ENCODE measurements at regions not wholly inside any gene's neighbourhood (a gene's known extent, or its start where the extent isn't known, plus 50 kb on each side); places are given as distances from the start of the nearest gene placed in this dataset.
"Not testable (repeated sequence)": the region's sequence is repeated elsewhere in the genome, so short reads cannot be mapped to it uniquely, and the experiment has no call there.

DNA sequence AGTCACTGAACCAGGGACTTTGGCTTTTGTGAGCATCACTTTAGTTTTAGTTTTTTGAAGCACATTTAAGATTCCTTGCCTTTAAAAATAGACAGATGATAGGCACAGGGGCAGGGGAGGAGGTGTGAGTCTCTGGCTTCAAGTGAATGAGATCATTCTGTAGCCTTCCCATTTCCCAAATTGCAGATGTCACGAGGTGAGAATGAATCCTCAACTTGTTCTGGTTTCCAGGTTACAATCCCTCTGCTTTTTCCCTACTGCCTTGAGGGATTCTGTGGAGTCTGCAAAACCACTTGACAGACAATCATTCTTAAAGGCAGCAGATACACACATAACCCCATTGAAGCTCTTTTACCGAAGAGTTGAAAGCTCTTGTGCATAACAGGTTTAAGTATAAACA, 332.4 kb downstream of the DMAC1 start:
- no peak for DNase-seq (ENCODE audit: low spot score)

DNA sequence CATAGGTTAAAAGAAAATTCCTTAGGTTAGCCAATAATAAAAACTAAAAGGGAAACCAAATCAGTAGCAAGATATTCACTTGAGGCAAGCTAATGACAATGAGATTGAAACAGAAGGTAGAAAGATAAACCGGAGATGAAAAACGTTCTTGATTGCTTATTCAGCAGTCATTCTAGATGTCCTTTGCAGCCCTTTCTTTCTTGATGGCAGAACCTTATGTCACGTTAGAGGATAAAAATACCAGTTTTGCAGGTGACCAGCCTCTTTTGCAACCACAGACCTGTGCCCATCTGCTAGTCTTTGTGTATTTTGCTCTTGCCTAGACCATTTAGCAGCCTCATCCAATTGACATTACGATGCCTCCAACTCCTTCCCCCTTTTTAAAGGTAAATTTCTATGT, 337.8 kb downstream of the DMAC1 start:
- DNase-seq (ENCODE audit: low spot score) = peak; percentile 40

DNA sequence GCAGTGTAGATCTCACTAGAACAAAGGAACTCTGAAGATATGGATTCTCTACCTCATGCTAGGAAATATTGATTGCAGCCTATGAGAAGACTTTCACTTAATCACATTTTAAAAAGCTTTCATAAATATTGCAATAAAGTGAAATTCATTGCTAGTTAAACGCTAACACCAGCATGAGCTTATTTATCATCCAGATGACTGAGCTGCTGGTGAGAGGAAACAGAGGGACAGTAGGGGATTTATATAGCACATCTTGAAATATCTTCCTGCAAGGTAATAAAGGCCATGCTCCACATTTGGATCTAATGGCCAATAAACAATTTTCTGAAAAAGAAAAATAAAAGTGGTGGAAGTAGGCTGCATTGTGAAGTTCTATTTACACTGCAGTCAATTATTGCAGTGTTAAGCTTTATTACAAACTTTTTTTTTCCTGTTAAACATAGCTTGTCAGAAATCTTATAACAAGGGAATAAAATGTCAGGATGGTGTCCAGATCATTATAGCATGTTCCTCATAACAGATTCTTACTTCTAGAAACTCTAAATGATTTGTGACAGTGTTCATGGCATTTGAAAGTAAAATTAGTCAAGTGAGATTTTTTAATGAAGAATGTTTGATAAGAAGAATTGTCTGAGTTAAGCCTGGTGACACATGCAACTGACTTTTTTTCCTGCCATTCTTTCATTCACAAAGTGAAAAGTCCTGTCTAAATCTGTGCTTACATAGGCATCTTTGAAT, 342.6 kb downstream of the DMAC1 start:
- DNase-seq (ENCODE audit: low spot score) = no peak

DNA sequence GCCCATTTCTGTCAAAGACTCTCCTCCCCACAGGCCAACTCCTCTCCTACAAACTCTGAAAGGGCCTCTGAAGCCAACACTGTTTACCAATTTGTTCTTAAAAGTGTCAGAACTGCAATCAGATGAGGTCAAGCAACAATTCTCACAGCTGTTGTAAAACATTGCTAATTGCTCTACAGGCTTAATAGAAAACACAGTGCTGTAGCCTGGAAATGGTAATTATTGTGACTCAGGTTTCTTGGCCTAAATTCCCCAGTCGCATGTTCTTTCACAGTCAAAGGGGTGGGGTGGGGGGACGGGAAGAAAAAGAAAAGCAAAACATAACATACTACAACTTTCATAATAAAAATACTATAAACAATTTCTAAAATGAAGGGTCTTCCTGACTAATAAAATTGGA, 343.2 kb downstream of the DMAC1 start:
- DNase-seq (ENCODE audit: low spot score) = no peak

DNA sequence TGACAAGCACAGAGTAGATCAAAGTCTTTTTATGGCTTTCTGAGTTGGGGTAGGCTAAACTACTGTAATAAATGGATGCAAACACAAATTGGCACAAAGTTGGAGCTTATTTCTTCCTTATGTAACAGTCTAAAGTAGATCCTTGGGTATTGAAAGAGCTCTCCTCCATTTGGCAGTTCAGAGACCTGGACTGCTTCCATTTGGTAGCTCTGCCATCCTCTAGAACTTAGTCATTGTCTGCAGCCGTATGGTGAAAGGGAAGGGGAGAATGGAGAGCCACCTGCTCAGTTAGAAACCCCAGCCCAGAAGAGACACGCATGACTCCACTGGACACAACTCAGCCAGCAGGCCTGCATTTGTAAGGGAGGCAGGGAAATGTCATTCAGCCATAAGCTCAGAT, 345.0 kb downstream of the DMAC1 start:
- DNase-seq (ENCODE audit: low spot score) = peak; percentile 84

DNA sequence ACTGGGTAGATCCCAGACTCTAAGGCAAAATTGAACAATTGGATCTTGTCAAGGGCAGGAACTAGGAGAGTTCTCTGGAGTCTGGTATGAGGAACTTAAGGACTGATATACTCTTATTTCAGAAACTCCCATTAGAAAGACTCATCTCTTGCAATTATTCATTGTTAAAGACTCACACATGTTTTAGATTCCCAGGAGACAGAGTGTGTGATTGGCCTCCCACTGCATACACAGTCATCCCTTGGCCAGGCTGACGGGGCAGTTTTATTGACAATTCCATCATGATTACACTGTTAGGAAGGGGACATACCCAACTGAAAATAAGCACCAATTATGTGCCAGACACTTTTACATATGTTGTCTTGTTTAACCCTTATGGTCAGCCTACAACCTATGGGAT, 347.2 kb downstream of the DMAC1 start:
- DNase-seq (ENCODE audit: low spot score) = no peak

DNA sequence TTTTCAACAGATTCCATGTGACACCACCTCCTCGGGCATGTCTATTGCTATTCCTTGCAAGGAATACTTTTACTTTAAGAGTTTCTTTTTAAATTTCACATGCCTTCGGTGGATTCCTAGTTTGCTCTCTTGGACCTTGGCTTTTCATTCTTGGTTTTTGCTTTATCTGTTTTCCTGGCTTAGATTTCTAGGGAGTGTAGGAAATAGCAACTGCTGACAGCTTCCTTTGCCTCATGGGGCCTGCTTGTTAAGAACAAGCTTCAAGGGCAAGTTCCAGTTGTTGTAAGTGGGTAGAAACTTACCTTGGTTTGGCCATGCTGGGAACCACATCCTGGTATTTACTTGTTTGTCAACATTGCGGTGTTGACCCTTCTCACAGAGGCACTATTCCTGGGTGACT, 348.5 kb downstream of the DMAC1 start:
- no peak for DNase-seq (ENCODE audit: low spot score)

DNA sequence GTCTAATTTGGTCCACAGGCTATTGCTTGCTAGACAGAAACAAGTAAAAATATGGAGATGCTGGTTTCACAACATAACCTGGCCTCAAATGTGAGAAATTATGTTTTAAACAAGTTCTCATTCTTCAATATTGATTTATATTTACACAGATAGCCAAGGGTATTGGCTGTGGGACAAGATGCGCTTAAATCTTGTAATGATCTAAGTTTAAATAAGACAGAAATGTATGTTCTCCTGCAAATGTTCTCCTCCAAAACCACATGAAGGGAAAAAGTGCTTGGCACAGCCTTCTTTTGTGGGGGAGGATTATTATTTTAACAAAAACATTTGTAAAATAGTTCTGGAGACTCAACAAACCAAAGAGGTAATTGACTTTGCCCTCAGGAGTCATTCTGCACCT, 356.0 kb downstream of the DMAC1 start:
- DNase-seq (ENCODE audit: low spot score) = no peak

DNA sequence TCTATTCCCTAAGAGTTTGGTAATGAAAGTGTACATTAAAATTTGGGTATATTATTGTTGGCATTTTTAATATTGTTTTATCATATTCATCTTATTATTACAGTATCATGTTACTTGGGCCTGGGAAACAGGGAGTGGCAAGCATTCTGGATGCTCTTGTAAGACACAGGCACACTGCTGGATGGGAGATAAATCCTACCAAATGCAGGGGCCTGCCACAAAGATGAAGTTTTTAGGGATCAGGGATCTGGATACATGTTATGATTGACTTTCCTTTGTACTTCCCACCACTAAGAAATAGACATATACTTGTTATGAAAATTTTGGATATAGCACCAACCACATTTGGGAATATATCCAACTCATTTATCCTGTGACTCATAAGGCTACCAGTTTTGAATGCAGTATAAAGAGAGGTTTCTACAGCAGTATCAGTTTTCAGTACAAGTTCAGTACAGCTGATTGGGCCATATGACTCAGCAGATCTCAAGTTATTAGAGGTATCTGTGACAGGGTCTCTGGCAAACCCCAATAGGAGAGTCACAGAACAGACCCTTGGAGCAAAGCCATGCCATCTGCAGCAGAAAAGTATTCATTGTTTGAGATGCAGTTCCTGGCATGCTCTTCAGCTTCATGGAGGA, 360.1 kb downstream of the DMAC1 start:
- no peak for DNase-seq (ENCODE audit: low spot score)

DNA sequence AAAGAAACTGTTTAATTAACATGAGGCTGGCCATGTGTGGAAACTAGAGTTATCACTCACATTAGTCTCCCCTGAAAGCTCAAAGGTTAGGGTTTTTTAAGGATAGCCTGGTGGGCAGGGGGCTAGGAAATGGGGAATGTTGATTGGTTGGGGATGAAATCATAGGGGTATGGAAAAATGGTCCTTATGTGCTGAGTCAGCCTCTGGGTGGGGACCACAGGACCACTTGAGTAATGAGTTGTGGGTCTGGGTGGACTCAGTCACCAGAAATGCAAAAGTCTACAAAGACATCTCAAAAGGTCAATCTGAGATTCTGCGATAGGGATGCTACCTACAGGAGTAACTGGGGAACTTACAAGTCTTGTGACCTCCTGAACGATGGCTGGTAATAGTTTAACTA, 362.8 kb downstream of the DMAC1 start:
- DNase-seq (ENCODE audit: low spot score) = no peak

DNA sequence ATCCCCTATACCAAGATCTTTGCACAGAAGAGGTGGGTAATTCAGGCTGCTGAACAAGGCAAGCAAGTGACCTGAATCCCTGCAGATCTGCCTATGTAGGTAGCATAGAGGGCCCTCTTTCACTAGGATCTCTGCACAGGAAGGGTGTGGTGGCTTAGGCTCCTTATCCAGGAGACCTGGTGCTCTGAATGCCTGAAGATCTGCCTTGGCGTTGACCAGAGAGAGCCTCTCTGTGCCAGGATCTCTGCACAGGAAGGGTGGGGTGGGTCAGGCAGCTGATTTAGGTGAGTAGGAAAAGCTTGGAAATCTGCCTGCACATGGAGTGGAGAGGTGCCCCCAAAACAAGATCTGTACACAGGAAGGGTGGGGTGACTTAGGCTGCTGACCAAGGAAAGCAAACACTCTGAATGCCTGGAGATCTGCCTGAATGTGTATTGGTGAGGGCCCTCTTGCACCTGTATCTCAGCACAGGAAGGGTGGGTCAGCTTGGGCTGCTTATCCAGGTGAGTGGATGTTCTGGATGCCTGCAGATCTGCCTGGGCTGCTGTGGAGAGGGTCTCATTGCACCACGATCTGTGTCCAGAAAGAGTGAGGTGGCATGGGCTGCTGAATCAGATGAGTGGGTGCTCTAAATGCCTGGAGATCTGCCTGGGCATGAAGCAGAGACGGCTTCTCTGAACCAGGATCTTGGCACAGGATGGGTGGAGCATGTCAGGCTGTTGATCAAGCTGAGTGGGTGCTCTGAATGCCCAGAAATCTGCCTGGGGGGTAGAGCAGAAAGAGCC, 365.9 kb downstream of the DMAC1 start:
- no peak for DNase-seq (ENCODE audit: low spot score)

DNA sequence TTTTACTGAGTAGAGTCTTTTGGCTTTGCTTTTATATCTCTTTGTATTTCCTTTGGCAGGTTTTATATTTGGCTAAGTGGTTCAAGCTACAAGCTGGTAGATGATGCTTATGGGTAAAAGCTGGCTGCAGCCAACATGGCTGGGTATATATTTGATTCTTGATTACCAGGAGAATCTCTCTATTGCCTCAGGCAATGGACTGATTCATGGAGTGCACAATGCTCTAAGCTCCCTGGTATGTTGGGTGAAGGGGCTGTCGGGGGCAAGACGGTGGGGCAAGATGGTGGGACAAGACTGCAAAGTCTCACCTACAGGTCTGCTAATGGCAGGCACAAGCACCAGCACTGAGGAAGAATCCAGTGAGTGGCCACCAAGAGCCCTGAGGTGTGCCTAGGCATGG, 366.6 kb downstream of the DMAC1 start:
- DNase-seq (ENCODE audit: low spot score) = no peak

DNA sequence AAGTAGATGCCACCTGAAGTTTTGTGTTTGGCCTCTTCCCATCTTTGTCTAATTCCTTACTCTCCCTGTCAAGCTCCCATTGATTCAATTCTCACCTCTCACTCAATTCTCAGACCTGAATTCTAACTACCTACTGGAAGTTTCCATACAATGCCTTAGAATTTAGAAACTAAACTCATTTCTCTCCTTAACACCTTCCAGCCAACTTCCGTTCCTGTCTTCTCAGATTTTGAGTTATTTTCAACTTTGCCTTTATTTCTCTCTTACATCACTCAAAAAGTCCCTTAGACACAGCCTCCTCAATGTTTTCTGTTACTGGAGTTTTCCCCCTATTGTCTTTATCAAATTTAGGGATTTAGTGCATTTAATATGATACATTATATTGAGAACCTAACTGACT, 382.2 kb downstream of the DMAC1 start:
- DNase-seq (ENCODE audit: low spot score) = not testable (repeated sequence)

DNA sequence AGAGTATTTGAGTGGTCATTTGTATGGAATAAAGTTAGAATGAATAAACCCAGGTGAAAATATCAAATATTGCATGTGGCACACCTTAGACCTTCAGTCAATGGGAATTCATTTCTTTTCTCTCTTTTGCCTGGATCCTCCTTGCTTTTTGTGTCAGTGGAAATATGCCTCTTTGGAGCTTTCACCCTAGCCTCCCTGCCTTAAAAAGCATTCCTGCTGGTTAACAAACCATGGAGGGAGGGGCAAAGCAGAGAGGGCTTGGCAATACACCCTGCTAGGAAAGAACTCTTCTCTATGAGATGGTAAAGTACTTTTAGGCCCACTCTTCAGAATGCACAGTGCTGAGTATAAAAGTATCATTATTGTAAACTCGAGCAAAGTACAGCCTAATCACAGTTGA, 383.7 kb downstream of the DMAC1 start:
- no peak for DNase-seq (ENCODE audit: low spot score)

DNA sequence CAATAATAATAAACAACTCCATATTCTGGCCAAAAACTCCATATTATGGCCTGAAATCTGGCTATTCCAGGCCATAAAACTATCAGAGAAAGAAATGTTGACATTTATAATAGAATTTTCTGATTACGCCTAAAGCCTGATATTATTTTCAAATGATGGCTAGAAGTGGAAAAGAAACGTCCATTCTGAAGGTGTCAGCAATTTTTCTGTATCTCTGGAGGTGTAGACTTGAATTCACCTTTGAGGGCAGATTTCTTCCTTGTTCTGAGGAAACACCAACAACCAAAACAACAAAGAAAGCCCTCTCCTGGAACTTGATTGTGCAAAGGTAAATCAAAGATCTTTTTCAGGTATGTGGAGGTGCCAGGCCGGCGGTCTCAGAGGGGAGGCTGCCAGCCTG, 390.7 kb downstream of the DMAC1 start:
- DNase-seq (ENCODE audit: low spot score) = no peak

DNA sequence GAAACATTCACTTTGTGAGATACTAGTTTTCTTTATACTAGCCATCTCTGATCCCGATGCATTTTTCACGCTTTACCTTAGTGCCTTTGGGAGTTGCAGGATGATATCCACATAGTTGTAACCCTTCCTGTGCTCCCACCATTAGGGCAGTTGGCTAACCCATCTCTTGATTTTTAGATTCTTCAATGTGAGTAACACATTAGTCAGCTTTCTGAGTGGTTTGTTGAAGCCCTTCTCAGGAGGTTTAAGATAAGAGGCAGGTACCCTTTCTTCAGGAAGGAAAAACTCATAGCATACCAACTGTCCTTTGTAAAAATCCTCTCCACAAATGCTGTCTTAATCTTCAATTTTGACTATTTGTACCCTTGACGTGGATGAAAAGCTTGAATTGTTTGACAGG, 392.3 kb downstream of the DMAC1 start:
- DNase-seq (ENCODE audit: low spot score) = no peak

DNA sequence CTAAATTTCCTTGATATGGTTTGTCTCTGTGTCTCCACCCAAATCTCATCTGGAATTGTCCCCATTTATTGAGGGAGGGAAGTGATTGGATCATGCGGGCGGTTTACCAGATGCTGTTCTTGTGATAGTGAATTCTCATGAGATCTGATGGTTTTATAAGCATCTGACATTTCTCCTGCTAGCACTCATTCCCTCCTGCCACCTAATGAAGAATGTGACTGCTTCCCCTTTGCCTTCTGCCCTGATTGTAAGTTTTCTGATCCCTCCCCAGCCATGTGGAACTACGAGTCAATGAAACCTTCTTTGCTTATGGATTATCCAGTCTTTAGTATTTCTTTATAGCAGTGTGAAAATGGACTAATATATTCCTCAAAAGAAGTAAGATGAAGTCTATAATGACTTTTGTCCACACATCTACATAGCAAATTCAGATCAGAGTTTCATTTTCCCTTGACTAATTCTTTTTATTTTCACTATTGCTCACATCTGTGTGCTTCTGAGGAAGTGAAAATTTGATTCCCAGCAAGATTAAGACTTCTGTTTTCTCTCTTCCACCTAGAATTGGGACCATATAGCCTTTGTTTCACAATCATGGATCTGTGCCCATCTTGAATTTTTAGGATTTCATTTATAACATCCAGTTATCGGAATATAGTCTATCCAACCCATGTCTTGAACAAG, 393.5 kb downstream of the DMAC1 start:
- DNase-seq (ENCODE audit: low spot score) = no peak

DNA sequence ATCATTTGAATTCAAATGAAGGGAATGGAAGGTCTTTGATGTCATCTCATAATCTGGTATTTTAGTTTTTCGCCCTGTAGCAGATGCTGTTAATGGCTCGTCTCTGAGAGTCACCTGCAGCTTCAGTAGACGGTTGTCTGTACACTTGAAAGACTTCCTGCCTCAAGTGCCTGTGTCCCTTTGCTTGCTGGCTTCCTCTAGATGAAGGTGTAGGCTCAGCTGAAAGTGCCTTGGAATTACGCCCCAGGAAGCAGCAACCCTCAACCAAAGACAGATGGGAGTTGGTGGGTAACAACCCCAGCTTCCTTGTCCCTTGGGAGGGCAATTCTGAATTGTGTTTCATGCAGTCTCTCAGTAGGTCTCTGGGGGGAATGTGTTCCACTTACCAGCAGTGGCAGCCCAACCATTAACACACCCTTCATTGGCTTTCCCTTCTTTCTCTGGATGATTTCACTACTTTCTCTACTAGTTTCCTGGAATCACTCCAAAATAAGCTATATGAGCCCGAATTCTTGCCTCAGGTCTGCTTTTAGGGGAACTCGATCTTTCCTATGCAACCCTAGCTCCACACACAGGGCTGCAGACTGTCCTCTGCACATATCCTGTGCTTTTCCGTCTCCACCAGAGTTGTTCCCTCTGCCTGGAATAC, 395.6 kb downstream of the DMAC1 start:
- DNase-seq (ENCODE audit: low spot score) = no peak

DNA sequence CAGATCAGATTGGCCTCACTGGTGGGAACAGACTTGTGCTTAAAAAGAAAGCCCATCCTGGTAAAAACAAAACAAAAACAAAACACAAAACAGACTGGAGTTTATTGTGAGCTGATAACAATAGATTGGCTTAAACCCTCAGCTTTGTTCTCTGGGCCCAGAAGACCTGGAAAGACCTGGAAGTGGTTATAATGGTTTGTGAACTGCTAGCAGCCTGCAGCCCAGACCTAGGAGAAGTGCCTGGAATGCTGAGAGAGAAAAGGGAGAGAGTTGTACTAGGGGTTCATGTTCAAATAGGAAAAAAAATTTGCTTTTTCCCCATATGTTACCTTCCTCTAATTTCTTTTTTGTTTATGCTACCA, 396.6 kb downstream of the DMAC1 start:
- DNase-seq (ENCODE audit: low spot score) = no peak

DNA sequence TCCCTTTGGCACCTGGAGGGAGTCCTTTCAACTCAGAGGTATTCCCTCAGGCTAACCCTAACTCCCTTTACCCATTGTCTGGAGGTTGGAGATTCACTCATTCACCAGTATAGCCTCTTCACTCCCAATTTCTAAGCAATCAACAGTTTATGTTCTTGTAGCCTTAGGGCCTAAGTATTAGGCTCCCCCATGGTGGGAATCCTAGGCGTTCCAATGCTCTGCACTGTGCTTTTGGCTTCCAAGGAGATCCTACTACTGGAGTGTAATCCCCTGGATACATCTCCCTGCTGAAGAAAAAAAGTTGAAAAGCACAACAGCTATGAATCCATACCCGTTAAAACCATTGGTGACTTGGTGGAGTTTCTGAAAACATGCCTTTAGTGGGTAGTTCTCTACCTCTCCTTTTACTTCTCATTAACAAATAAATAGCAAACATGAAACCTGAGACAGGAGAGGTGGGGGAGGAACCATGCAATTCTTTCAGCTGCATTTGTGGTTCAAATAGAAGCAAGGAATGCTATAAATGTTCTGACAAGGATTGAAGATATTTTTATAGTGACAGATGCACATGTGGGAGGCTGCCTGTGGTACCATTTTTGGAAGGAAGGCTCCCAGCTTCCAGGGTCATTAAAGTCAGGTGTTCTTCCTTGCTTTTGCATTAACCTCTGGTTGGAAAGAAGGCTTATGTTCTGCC, 397.1 kb downstream of the DMAC1 start:
- no peak for DNase-seq (ENCODE audit: low spot score)

DNA sequence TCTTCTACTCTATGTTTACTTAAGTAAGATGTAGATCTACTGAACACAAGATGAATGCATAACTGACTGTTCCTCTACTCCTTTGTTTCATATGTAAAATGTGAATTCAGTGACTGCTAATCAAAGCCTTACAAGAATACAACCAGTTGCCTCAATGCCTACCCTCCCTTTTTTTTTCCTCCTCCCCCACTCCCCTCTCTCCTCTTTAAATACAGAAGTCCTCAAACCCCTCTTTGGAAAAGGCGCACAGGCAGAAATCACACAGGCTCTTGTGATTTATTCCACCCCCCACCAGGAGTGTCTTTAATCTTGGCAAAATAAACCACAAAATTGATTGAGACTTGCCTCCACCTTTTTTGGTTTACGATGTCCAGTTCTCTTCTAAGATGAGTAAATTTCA, 398.5 kb downstream of the DMAC1 start:
- DNase-seq (ENCODE audit: low spot score) = no peak
